SK-N-SH treated with all-trans-retinoic acid at 6 μM for 48 hours (cell line): ENCODE measurements at regions not wholly inside any gene's neighbourhood (a gene's known extent, or its start where the extent isn't known, plus 50 kb on each side); places are given as distances from the start of the nearest gene placed in this dataset.
"Not testable (repeated sequence)": the region's sequence is repeated elsewhere in the genome, so short reads cannot be mapped to it uniquely, and the experiment has no call there.

Experiments
- ATAC-seq: fragments of 200-7000 bp; cut with Tn5 transposase; 3 replicates; pipeline ENCODE4 v1.9.1; 2020; ENCODE audit warnings: mild to moderate bottlenecking, moderate library complexity
- ARNTL ChIP-seq: fragments of 450-650 bp; formaldehyde crosslinking; IDR thresholded peaks from 2 replicates; pipeline ENCODE4 v1.5.0; 2020; ENCODE audit warnings: low read depth, mild to moderate bottlenecking, moderate library complexity, borderline replicate concordance
- BACH2 ChIP-seq: fragments of 250-450 bp; sonication (Bioruptor Pico); IDR thresholded peaks from 2 replicates; pipeline ENCODE4 v1.9.0; 2021; ENCODE audit warnings: mild to moderate bottlenecking, borderline replicate concordance
- CSDC2 ChIP-seq: fragments of 250-450 bp; sonication (Bioruptor Pico); IDR thresholded peaks from 2 replicates; pipeline ENCODE4 v1.5.0; 2020; ENCODE audit warnings: mild to moderate bottlenecking, moderate library complexity
- ESRRG ChIP-seq: fragments of 250-450 bp; sonication (Bioruptor Pico); IDR thresholded peaks from 2 replicates; pipeline ENCODE4 v1.6.1; 2021; ENCODE audit warnings: mild to moderate bottlenecking
- GLIS3 ChIP-seq: fragments of 250-450 bp; sonication (Bioruptor Pico); IDR thresholded peaks from 2 replicates; pipeline ENCODE4 v1.5.0; 2020; ENCODE audit warnings: mild to moderate bottlenecking, moderate library complexity
- ISL1 ChIP-seq: fragments of 250-450 bp; sonication (Bioruptor Pico); IDR thresholded peaks from 2 replicates; pipeline ENCODE4 v2.1.2; 2022; ENCODE audit warnings: mild to moderate bottlenecking, moderate library complexity
- PATZ1 ChIP-seq: fragments of 250-450 bp; sonication (Bioruptor Pico); IDR thresholded peaks from 2 replicates; pipeline ENCODE4 v1.8.0; 2020; ENCODE audit warnings: mild to moderate bottlenecking, moderate library complexity, borderline replicate concordance
- PPARA ChIP-seq: fragments of 250-450 bp; sonication (Bioruptor Pico); IDR thresholded peaks from 2 replicates; pipeline ENCODE4 v1.5.0; 2020; ENCODE audit warnings: mild to moderate bottlenecking, borderline replicate concordance
- RARB ChIP-seq: fragments of 250-450 bp; sonication (Bioruptor Pico); IDR thresholded peaks from 2 replicates; pipeline ENCODE4 v1.8.0; 2021; ENCODE audit warnings: mild to moderate bottlenecking, moderate library complexity
- SNAI2 ChIP-seq: fragments of 250-450 bp; sonication (Bioruptor Pico); IDR thresholded peaks from 2 replicates; pipeline ENCODE4 v1.5.0; 2020; ENCODE audit warnings: mild to moderate bottlenecking, moderate library complexity
- TCF4 ChIP-seq: fragments of 250-450 bp; sonication (Bioruptor Pico); IDR thresholded peaks from 2 replicates; pipeline ENCODE4 v1.8.0; 2021; ENCODE audit warnings: mild to moderate bottlenecking, moderate library complexity, borderline replicate concordance
- TOX ChIP-seq: fragments of 250-450 bp; sonication (Bioruptor Pico); IDR thresholded peaks from 2 replicates; pipeline ENCODE4 v1.8.0; 2021; ENCODE audit warnings: mild to moderate bottlenecking, moderate library complexity, borderline replicate concordance
- ZC3H10 ChIP-seq: fragments of 250-450 bp; sonication (Bioruptor Pico); IDR thresholded peaks from 2 replicates; pipeline ENCODE4 v1.5.1; 2021; ENCODE audit warnings: mild to moderate bottlenecking, moderate library complexity
- ZFP30 ChIP-seq: fragments of 450-650 bp; formaldehyde crosslinking; IDR thresholded peaks from 2 replicates; pipeline ENCODE4 v1.5.0; 2022; ENCODE audit warnings: mild to moderate bottlenecking, moderate library complexity
- ZNF565 ChIP-seq: fragments of 450-650 bp; formaldehyde crosslinking; conservative IDR thresholded peaks from 2 replicates; pipeline ENCODE4 v1.5.0; 2020; ENCODE audit warnings: low read depth, mild to moderate bottlenecking, moderate library complexity
- ZNF70 ChIP-seq: fragments of 450-650 bp; formaldehyde crosslinking; IDR thresholded peaks from 2 replicates; pipeline ENCODE4 v1.5.0; 2020; ENCODE audit warnings: mild to moderate bottlenecking, moderate library complexity
- TF ChIP-seq, protein P1 (sequence below): fragments of 250-450 bp; sonication (Bioruptor Pico); IDR thresholded peaks from 2 replicates; pipeline ENCODE4 v1.5.0; 2020; ENCODE audit warnings: mild to moderate bottlenecking, moderate library complexity
- TF ChIP-seq, protein P2 (sequence below): fragments of 250-450 bp; sonication (Bioruptor Pico); IDR thresholded peaks from 2 replicates; pipeline ENCODE4 v1.5.1; 2021; ENCODE audit warnings: mild to moderate bottlenecking, moderate library complexity
- TF ChIP-seq, protein P3 (sequence below): fragments of 250-450 bp; sonication (Bioruptor Pico); IDR thresholded peaks from 2 replicates; pipeline ENCODE4 v1.5.1; 2020; ENCODE audit warnings: low read depth, mild to moderate bottlenecking, moderate library complexity
- TF ChIP-seq, protein P4 (sequence below): fragments of 250-450 bp; sonication (Bioruptor Pico); IDR thresholded peaks from 2 replicates; pipeline ENCODE4 v1.8.0; 2021; ENCODE audit warnings: low read depth, mild to moderate bottlenecking, moderate library complexity, borderline replicate concordance

GRCh38 chr9:85303757-85304134 is 438.0 kb downstream of the AGTPBP1 start:
- ATAC-seq = no peak
- TF ChIP-seq TCF4 (CRISPR knock-in tag) = no peak
- no peak for TF ChIP-seq PATZ1 (CRISPR knock-in tag)
- no peak for TF ChIP-seq ZNF70 (CRISPR knock-in tag)
- TF ChIP-seq, protein P1, sequence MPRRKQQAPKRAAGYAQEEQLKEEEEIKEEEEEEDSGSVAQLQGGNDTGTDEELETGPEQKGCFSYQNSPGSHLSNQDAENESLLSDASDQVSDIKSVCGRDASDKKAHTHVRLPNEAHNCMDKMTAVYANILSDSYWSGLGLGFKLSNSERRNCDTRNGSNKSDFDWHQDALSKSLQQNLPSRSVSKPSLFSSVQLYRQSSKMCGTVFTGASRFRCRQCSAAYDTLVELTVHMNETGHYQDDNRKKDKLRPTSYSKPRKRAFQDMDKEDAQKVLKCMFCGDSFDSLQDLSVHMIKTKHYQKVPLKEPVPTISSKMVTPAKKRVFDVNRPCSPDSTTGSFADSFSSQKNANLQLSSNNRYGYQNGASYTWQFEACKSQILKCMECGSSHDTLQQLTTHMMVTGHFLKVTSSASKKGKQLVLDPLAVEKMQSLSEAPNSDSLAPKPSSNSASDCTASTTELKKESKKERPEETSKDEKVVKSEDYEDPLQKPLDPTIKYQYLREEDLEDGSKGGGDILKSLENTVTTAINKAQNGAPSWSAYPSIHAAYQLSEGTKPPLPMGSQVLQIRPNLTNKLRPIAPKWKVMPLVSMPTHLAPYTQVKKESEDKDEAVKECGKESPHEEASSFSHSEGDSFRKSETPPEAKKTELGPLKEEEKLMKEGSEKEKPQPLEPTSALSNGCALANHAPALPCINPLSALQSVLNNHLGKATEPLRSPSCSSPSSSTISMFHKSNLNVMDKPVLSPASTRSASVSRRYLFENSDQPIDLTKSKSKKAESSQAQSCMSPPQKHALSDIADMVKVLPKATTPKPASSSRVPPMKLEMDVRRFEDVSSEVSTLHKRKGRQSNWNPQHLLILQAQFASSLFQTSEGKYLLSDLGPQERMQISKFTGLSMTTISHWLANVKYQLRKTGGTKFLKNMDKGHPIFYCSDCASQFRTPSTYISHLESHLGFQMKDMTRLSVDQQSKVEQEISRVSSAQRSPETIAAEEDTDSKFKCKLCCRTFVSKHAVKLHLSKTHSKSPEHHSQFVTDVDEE = no peak
- TF ChIP-seq ZC3H10 (CRISPR knock-in tag) = no peak
- no peak for TF ChIP-seq CSDC2
- TF ChIP-seq PPARA (CRISPR knock-in tag) = no peak
- no peak for TF ChIP-seq ZFP30 (CRISPR knock-in tag)
- TF ChIP-seq, protein P2, sequence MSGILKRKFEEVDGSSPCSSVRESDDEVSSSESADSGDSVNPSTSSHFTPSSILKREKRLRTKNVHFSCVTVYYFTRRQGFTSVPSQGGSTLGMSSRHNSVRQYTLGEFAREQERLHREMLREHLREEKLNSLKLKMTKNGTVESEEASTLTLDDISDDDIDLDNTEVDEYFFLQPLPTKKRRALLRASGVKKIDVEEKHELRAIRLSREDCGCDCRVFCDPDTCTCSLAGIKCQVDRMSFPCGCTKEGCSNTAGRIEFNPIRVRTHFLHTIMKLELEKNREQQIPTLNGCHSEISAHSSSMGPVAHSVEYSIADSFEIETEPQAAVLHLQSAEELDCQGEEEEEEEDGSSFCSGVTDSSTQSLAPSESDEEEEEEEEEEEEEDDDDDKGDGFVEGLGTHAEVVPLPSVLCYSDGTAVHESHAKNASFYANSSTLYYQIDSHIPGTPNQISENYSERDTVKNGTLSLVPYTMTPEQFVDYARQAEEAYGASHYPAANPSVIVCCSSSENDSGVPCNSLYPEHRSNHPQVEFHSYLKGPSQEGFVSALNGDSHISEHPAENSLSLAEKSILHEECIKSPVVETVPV = no peak
- no peak for TF ChIP-seq ISL1 (CRISPR knock-in tag)
- TF ChIP-seq SNAI2 (CRISPR knock-in tag) = no peak
- no peak for TF ChIP-seq ARNTL (CRISPR knock-in tag)
- no peak for TF ChIP-seq BACH2 (CRISPR knock-in tag)

DNA sequence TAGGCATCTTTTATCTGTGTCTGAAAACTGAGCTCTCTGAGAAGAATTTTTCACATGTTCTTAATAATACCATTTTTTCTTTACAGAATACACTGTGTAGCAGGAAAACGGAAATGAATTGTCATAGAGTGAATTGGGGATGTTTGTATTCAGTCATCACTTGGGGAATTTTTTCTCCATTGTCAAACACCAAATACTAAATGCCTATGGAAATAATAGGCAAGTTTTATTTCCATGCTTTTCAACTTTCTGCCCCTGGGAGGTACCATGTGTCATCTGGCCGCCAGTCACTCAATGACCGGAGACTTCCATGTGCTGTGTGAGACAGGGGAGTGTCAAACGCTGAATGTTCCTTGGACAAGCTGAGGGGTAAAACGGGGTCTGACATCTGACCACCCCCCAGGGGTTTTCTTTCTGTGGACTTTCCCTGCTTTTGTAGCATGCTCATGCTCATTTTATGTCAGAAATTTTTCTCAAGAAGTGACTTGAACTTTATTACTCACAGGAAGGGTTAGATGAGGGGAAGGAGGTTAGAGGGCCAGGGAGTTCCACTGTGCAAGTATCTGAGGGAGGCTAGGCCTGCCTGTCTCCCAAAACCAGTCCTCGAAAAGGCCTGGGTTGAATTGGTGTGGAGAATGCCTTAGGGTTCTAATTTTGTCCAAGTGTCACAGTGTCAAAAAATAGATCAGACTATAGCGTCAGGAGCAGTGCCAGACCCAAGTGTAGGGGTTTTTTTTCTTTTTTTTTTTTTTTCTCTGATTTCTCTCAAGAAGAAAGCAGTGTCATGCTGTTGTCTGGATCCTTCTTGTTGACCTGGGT is 438.6 kb downstream of the AGTPBP1 start:
- TF ChIP-seq RARB (CRISPR knock-in tag) (no peak), CSDC2 (no peak), ESRRG (CRISPR knock-in tag) (no peak), ZNF70 (CRISPR knock-in tag) (no peak), ZFP30 (CRISPR knock-in tag) (no peak), BACH2 (CRISPR knock-in tag) (no peak), ISL1 (CRISPR knock-in tag) (no peak), PPARA (CRISPR knock-in tag) (no peak), TOX (CRISPR knock-in tag) (no peak), GLIS3 (CRISPR knock-in tag) (no peak), ZNF565 (CRISPR knock-in tag) (no peak), ARNTL (CRISPR knock-in tag) (no peak)
- TF ChIP-seq, protein P3, sequence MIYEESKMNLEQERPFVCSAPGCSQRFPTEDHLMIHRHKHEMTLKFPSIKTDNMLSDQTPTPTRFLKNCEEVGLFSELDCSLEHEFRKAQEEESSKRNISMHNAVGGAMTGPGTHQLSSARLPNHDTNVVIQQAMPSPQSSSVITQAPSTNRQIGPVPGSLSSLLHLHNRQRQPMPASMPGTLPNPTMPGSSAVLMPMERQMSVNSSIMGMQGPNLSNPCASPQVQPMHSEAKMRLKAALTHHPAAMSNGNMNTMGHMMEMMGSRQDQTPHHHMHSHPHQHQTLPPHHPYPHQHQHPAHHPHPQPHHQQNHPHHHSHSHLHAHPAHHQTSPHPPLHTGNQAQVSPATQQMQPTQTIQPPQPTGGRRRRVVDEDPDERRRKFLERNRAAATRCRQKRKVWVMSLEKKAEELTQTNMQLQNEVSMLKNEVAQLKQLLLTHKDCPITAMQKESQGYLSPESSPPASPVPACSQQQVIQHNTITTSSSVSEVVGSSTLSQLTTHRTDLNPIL (CRISPR knock-in tag) = no peak
- TF ChIP-seq, protein P4, sequence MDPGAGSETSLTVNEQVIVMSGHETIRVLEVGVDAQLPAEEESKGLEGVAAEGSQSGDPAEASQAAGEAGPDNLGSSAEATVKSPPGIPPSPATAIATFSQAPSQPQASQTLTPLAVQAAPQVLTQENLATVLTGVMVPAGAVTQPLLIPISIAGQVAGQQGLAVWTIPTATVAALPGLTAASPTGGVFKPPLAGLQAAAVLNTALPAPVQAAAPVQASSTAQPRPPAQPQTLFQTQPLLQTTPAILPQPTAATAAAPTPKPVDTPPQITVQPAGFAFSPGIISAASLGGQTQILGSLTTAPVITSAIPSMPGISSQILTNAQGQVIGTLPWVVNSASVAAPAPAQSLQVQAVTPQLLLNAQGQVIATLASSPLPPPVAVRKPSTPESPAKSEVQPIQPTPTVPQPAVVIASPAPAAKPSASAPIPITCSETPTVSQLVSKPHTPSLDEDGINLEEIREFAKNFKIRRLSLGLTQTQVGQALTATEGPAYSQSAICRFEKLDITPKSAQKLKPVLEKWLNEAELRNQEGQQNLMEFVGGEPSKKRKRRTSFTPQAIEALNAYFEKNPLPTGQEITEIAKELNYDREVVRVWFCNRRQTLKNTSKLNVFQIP = no peak
- ATAC-seq = no peak

DNA sequence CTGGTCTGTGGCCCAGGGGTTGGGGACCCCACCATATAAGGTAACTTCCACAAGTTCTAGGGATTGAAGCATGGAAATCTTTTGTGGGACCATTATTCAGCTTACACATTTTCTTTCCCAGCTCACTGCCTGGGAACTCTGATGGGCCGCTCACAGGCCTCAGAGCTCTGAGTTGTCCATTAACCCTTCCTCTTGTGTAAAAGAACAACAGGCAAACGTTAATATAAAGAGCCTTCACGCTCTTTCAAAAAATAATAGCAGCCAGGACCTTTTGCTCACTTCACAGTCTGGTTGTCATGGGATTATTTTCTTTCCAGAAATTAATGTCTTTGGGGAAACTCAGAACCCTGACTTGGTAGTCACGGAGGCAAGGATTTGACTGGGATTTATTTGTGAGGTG is 443.3 kb downstream of the AGTPBP1 start:
- no peak for ATAC-seq
- no peak for TF ChIP-seq ZNF565 (CRISPR knock-in tag)
- no peak for TF ChIP-seq ARNTL (CRISPR knock-in tag)

DNA sequence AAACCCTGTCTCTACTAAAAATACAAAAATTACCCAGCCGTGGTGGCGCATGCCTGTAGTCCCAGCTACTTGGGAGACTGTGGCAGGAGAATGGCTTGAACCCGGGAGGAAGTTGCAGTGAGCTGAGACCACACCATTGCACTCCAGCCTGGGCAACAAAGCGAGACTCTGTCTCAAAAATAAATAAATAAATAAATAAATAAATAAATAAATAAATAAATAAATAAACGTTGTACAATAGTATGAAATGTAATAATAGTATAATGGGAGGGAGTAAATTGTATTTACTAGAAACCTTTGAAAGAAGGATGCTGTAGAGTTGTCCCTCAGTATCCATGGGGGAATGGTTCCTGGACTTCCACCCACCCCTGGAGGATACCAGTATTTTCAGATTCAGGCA is 446.5 kb downstream of the AGTPBP1 start:
- not testable (repeated sequence) for ATAC-seq
